ENCODE measurements at regions not wholly inside any gene's neighbourhood (a gene's known extent, or its start where the extent isn't known, plus 50 kb on each side); places are given as distances from the start of the nearest gene placed in this dataset.

DNA sequence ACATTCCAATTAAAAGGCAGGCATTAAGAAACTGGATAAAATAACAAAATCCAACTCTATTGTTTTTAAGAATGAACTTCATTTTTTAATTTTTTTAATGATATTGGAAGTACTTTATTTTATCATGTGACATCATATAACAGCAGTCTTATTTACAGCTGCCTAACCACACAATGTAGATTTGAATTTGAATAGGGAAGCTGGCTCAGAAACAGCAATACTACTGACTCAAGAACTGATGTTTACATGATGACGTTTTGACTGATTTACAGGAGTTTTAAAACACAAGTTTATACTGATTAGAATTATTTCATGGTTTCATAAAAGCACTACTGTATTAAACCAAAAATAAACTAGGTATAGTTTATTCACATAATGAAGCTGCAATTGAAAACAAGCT, 348.7 kb upstream of the NR5A2 start:
- no peak overlapping the region for H3K4me3 ChIP-seq (ENCODE audit: control insufficient read depth, low read depth, low read length)
- no peak for DNase-seq (ENCODE audit: low read depth)
- TF ChIP-seq, protein P1, sequence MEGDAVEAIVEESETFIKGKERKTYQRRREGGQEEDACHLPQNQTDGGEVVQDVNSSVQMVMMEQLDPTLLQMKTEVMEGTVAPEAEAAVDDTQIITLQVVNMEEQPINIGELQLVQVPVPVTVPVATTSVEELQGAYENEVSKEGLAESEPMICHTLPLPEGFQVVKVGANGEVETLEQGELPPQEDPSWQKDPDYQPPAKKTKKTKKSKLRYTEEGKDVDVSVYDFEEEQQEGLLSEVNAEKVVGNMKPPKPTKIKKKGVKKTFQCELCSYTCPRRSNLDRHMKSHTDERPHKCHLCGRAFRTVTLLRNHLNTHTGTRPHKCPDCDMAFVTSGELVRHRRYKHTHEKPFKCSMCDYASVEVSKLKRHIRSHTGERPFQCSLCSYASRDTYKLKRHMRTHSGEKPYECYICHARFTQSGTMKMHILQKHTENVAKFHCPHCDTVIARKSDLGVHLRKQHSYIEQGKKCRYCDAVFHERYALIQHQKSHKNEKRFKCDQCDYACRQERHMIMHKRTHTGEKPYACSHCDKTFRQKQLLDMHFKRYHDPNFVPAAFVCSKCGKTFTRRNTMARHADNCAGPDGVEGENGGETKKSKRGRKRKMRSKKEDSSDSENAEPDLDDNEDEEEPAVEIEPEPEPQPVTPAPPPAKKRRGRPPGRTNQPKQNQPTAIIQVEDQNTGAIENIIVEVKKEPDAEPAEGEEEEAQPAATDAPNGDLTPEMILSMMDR (conservative IDR thresholded peaks at IDR 0.05; ENCODE audit: control insufficient read depth, insufficient read depth, low read depth, low read length) = no peak

DNA sequence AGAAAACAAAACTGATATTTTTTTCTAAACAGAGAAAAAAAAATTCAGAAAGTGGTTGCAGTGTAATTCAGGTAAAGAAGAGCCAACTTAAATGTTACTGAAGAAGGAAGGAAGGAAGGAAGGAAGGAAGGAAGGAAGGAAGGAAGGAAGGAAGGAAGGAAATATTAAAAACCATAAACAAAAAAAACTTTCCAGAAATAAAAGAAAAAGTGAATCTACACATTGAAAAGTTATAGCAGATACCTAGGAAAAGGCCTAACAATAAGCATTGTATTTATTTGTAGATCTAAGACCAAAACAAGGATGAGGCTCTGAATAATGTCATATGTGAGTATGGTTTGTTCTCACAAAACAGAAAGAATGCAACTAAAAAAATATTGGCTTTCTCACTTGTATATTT, 345.4 kb upstream of the NR5A2 start:
- no peak for DNase-seq (ENCODE audit: low read depth)
- TF ChIP-seq, protein P1 (conservative IDR thresholded peaks at IDR 0.05; ENCODE audit: control insufficient read depth, insufficient read depth, low read depth, low read length) = no peak
- H3K4me3 ChIP-seq (ENCODE audit: control insufficient read depth, low read depth, low read length) = no peak overlapping the region

DNA sequence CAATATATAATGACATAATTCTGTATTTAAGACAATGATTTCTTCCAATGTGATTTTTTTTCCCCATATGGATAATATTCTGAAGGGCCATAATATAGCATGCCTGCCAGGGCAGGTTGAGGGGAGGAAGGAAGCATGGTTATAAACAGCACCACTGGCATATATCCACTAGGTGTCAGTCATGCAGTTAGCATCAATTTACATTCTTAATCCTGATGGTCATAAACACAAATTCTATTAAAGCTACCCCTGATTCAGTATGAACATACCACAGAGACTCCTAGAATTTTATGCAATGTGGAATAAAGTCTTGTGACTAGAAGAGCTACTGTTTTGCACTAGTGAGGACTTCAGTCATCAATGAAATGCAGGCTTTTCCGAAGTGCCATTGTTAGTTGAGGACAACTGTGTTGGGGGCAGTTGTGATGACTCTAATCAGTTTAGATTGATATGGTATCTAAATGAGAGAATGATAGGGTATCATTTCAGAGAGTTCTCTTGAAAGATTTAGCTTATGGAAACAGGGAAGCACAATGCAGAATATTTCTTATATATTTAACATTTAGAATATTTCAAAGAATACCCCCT, 342.7 kb upstream of the NR5A2 start:
- peak; percentile 78 for DNase-seq (ENCODE audit: low read depth)
- TF ChIP-seq, protein P1 (conservative IDR thresholded peaks at IDR 0.05; ENCODE audit: control insufficient read depth, insufficient read depth, low read depth, low read length) = peak; percentile 94

DNA sequence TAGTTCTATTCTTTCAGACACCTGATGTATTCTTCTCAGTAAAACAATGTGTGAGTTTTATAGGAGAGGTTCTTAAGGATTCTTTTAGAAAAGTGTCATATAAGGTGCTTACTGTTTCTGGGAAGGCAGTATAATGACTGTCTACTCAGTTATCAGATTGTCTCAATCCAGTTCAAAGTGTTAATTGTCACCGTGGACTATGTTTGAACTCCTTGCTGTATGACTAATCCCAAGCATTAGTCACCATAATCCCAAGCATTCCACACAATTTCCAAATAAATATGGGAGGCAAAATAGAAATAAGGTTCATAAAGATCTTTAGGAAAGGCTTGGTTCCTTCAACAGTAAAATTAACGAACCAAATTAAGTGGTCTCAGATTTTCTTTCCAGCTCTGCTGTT, 342.1 kb upstream of the NR5A2 start:
- TF ChIP-seq, protein P1 (conservative IDR thresholded peaks at IDR 0.05; ENCODE audit: control insufficient read depth, insufficient read depth, low read depth, low read length) = no peak
- DNase-seq (ENCODE audit: low read depth) = peak; percentile 71
- H3K4me3 ChIP-seq (ENCODE audit: control insufficient read depth, low read depth, low read length) = no peak overlapping the region

More for the DNA sequence above, 342.7 kb upstream of the NR5A2 start:
- no peak overlapping the region for H3K4me3 ChIP-seq (ENCODE audit: control insufficient read depth, low read depth, low read length)

GRCh38 chr1:199687321-199687720, 340.2 kb upstream of the NR5A2 start:
- TF ChIP-seq, protein P1 (conservative IDR thresholded peaks at IDR 0.05; ENCODE audit: control insufficient read depth, insufficient read depth, low read depth, low read length) = no peak
- peak; percentile 41 for DNase-seq (ENCODE audit: low read depth)
- no peak overlapping the region for H3K4me3 ChIP-seq (ENCODE audit: control insufficient read depth, low read depth, low read length)

GRCh38 chr1:199688133-199688676, 339.3 kb upstream of the NR5A2 start:
- no peak overlapping the region for H3K4me3 ChIP-seq (ENCODE audit: control insufficient read depth, low read depth, low read length)
- no peak for DNase-seq (ENCODE audit: low read depth)
- TF ChIP-seq, protein P1 (conservative IDR thresholded peaks at IDR 0.05; ENCODE audit: control insufficient read depth, insufficient read depth, low read depth, low read length) = no peak

Data from fibroblast of mammary gland (primary cell).